GM12891 (cell line): ENCODE measurements at regions not wholly inside any gene's neighbourhood (a gene's known extent, or its start where the extent isn't known, plus 50 kb on each side); places are given as distances from the start of the nearest gene placed in this dataset.

Experiments used
- POLR2A ChIP-seq: IDR thresholded peaks from 2 replicates; pipeline ENCODE4 v1.6.1; 2011; ENCODE audit warnings: low read depth, low read length, control low read depth
- POLR2AphosphoS5 ChIP-seq: IDR thresholded peaks from 2 replicates; pipeline ENCODE4 v1.6.1; 2011; ENCODE audit warnings: low read depth, low read length, control low read depth
- POU2F2 ChIP-seq: IDR thresholded peaks from 2 replicates; pipeline ENCODE4 v1.6.1; 2011; ENCODE audit warnings: low read depth, mild to moderate bottlenecking, control low read depth, low read length, moderate library complexity
- SPI1 ChIP-seq: IDR thresholded peaks from 2 replicates; pipeline ENCODE4 v1.6.1; 2011; ENCODE audit warnings: low read depth, low read length, control low read depth
- TAF1 ChIP-seq: IDR thresholded peaks from 2 replicates; pipeline ENCODE4 v1.6.1; 2011; ENCODE audit warnings: low read depth, low read length, control low read depth

DNA sequence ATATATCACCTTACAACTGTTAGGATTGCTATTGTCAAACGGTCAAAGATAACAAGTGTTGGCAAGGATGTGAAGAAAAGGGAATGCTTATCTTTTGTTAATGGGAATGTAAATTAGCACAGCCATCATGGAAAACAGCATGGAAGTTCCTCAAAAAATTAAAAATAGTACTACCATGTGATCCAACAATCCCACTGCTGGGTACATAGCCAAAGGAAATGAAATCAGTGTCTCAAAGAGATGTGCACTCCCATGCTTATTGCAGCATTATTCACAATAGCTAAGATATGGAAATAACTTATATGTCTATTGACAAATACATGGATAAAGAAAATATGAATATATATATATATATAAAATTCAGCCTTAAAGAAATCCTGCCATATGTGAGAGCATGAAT is 274.6 kb downstream of the EDEM1 start:
- TF ChIP-seq POLR2AphosphoS5 (no peak), POLR2A (no peak), TAF1 (no peak), POU2F2 (no peak), SPI1 (no peak)
